DOHH2 (cell line): ENCODE measurements at regions not wholly inside any gene's neighbourhood (a gene's known extent, or its start where the extent isn't known, plus 50 kb on each side); places are given as distances from the start of the nearest gene placed in this dataset.

ENCODE experiments used
- H3F3A ChIP-seq: fragments of 200-600 bp; sonication (generic), shearing (Covaris generic); 2 replicates; pipeline ENCODE4 v1.6.0; 2016; ENCODE audit warnings: antibody characterized with exemption, mild to moderate bottlenecking; ENCODE audit not compliant: control insufficient read depth, insufficient read depth
- H3K27ac ChIP-seq: fragments of 200-600 bp; sonication (generic); 2 replicates; pipeline ENCODE4 v1.5.1; 2014; ENCODE audit warnings: low read depth, mild to moderate bottlenecking, low read length, moderate library complexity
- H3K27me3 ChIP-seq: fragments of 200-600 bp; sonication (generic); 2 replicates; pipeline ENCODE4 v1.6.1; 2014; ENCODE audit warnings: mild to moderate bottlenecking, low read length, mixed read lengths; ENCODE audit not compliant: control insufficient read depth
- H3K36me3 ChIP-seq: fragments of 200-600 bp; sonication (generic); 2 replicates; pipeline ENCODE4 v1.6.1; 2014; ENCODE audit warnings: mild to moderate bottlenecking, low read length, moderate library complexity, mixed read lengths; ENCODE audit not compliant: control insufficient read depth
- H3K4me1 ChIP-seq: fragments of 200-600 bp; sonication (generic); 2 replicates; pipeline ENCODE4 v1.6.1; 2014; ENCODE audit warnings: mild to moderate bottlenecking, low read length, mixed read lengths; ENCODE audit not compliant: control insufficient read depth
- H3K4me2 ChIP-seq: fragments of 200-600 bp; sonication (generic); 2 replicates; pipeline ENCODE4 v1.6.0; 2014; ENCODE audit warnings: mild to moderate bottlenecking, low read length, moderate library complexity
- H3K4me3 ChIP-seq: fragments of 200-600 bp; sonication (generic); 2 replicates; pipeline ENCODE4 v1.5.1; 2014; ENCODE audit warnings: mild to moderate bottlenecking, low read length, mixed read lengths
- H3K79me2 ChIP-seq: fragments of 200-600 bp; sonication (generic); 2 replicates; pipeline ENCODE4 v1.6.1; 2014; ENCODE audit warnings: mild to moderate bottlenecking, low read length, mixed read lengths; ENCODE audit not compliant: control insufficient read depth
- H3K9me2 ChIP-seq: fragments of 200-600 bp; sonication (generic); replicated peaks from 2 replicates; pipeline ENCODE4 v1.6.1; 2014; ENCODE audit warnings: mild to moderate bottlenecking, low read length, mixed read lengths; ENCODE audit not compliant: control insufficient read depth
- H3K9me3 ChIP-seq: fragments of 200-600 bp; sonication (generic); 2 replicates; pipeline ENCODE4 v1.6.1; 2014; ENCODE audit warnings: antibody characterized with exemption, low read length, mixed read lengths; ENCODE audit not compliant: control insufficient read depth, insufficient read depth
- H4K20me1 ChIP-seq: fragments of 200-600 bp; sonication (generic); 2 replicates; pipeline ENCODE4 v1.6.0; 2014; ENCODE audit warnings: low read depth, mild to moderate bottlenecking, antibody characterized with exemption, low read length, moderate library complexity; ENCODE audit not compliant: control insufficient read depth, insufficient read depth
- CTCF ChIP-seq: fragments of 200-600 bp; sonication (generic); IDR thresholded peaks from one replicate; pipeline ENCODE4 v1.5.1; 2014; ENCODE audit warnings: antibody characterized with exemption, mild to moderate bottlenecking, low read depth, low read length; ENCODE audit not compliant: poor library complexity, severe bottlenecking
- EZH2phosphoT487 ChIP-seq: fragments of 200-600 bp; sonication (generic); IDR thresholded peaks from 2 replicates; pipeline ENCODE4 v1.6.1; 2017; ENCODE audit warnings: borderline replicate concordance, mild to moderate bottlenecking, antibody characterized with exemption, low read length, moderate library complexity, mixed read lengths

GRCh38 chr1:113255720-113256347 is 134.5 kb upstream of the MAGI3 start:
- H3K79me2 ChIP-seq: no peaks in the 10 kb centered on the region
- no peak overlapping the region for H3K4me2 ChIP-seq
- no peak for TF ChIP-seq EZH2phosphoT487
- no peak for TF ChIP-seq CTCF
- H3K9me3 ChIP-seq: no peaks in the 10 kb centered on the region
- no peak overlapping the region for H3K27ac ChIP-seq
- no peaks in the 10 kb centered on the region for H3K36me3 ChIP-seq
- H3F3A ChIP-seq: no peaks in the 10 kb centered on the region
- H3K9me2 ChIP-seq: no peaks in the 10 kb centered on the region
- peaks cover 2% of the 10 kb centered on the region; the same call in 1 of the 2 replicates for H3K27me3 ChIP-seq
- H3K4me3 ChIP-seq: no peak overlapping the region
- H4K20me1 ChIP-seq: no peaks in the 10 kb centered on the region
- no peaks in the 10 kb centered on the region for H3K4me1 ChIP-seq

- H3F3A ChIP-seq: no peaks in the 10 kb centered on the region
- H3K9me3 ChIP-seq: no peaks in the 10 kb centered on the region
- no peaks in the 10 kb centered on the region for H3K36me3 ChIP-seq
- no peaks in the 10 kb centered on the region for H4K20me1 ChIP-seq
- TF ChIP-seq CTCF (no peak), EZH2phosphoT487 (no peak)
- no peak overlapping the region for H3K4me3 ChIP-seq
- H3K4me1 ChIP-seq: no peaks in the 10 kb centered on the region
- no peaks in the 10 kb centered on the region for H3K79me2 ChIP-seq
- no peak overlapping the region for H3K27ac ChIP-seq
- no peak overlapping the region for H3K4me2 ChIP-seq
- H3K9me2 ChIP-seq: no peaks in the 10 kb centered on the region
- peaks cover 2% of the 10 kb centered on the region; the same call in 1 of the 2 replicates for H3K27me3 ChIP-seq
Observed at GRCh38 chr1:113256348-113256729, 134.0 kb upstream of the MAGI3 start.

- H3F3A ChIP-seq: no peaks in the 10 kb centered on the region
- peaks cover 2% of the 10 kb centered on the region; the same call in 1 of the 2 replicates for H3K27me3 ChIP-seq
- H3K27ac ChIP-seq: no peak overlapping the region
- no peak overlapping the region for H3K4me3 ChIP-seq
- H3K9me3 ChIP-seq: no peaks in the 10 kb centered on the region
- no peaks in the 10 kb centered on the region for H3K79me2 ChIP-seq
- H3K4me1 ChIP-seq: no peaks in the 10 kb centered on the region
- TF ChIP-seq CTCF (no peak), EZH2phosphoT487 (no peak)
- no peaks in the 10 kb centered on the region for H3K36me3 ChIP-seq
- no peaks in the 10 kb centered on the region for H4K20me1 ChIP-seq
- no peak overlapping the region for H3K4me2 ChIP-seq
- no peaks in the 10 kb centered on the region for H3K9me2 ChIP-seq
Observed at GRCh38 chr1:113259988-113260387, 130.3 kb upstream of the MAGI3 start.
